ENCODE measurements at regions not wholly inside any gene's neighbourhood (a gene's known extent, or its start where the extent isn't known, plus 50 kb on each side); places are given as distances from the start of the nearest gene placed in this dataset. TPM values are rescaled to one million over a fixed set of nuclear protein-coding genes. Genes with fewer than 3 reads are reported as not detected.

GRCh38 chr11:13902523-13902922 lies 60.0 kb upstream of the SPON1 start:
- H3K27ac ChIP-seq, result no peak overlapping the region
- H3K36me3 ChIP-seq, result no peaks in the 10 kb centered on the region
- WGBS, 2 donors, result 67 to 72% methylated on average over 5 of the region's 5 CpGs
- no peaks in the 10 kb centered on the region for H3K27me3 ChIP-seq
- H3K9me3 ChIP-seq, result no peaks in the 10 kb centered on the region
- DNase-seq, result no peak
- intact Hi-C loops (cut with DNase I), result no loop called here
- H3K4me3 ChIP-seq (replicated peaks in 1 of 3), result no peak overlapping the region
- TF ChIP-seq POLR2A (IDR thresholded peaks at IDR 0.05), result no peak
- no peak for TF ChIP-seq CTCF (IDR thresholded peaks at IDR 0.05)
- no peaks in the 10 kb centered on the region for H3K4me1 ChIP-seq

GRCh38 chr11:13905137-13905781 lies 57.3 kb upstream of the SPON1 start:
- DNase-seq, result no peak
- intact Hi-C loops (cut with DNase I), result no loop called here
- Histone ChIP-seq H3K27me3 (no peaks in the 10 kb centered on the region), H3K4me1 (no peaks in the 10 kb centered on the region), H3K9me3 (no peaks in the 10 kb centered on the region), H3K36me3 (no peaks in the 10 kb centered on the region), H3K27ac (no peak overlapping the region), H3K4me3 (replicated peaks in 1 of 3) (no peak overlapping the region)
- 67 to 82% methylated on average over 3 of the region's 3 CpGs for WGBS, 2 donors
- no peak for TF ChIP-seq CTCF (IDR thresholded peaks at IDR 0.05)
- no peak for TF ChIP-seq POLR2A (IDR thresholded peaks at IDR 0.05)

- no peaks in the 10 kb centered on the region for H3K36me3 ChIP-seq
- no peaks in the 10 kb centered on the region for H3K4me1 ChIP-seq
- 84 to 93% methylated on average over 4 of the region's 4 CpGs for WGBS, 2 donors
- no peaks in the 10 kb centered on the region for H3K27me3 ChIP-seq
- intact Hi-C loops (cut with DNase I), result no loop called here
- H3K27ac ChIP-seq, result no peak overlapping the region
- no peaks in the 10 kb centered on the region for H3K9me3 ChIP-seq
- no peak for DNase-seq
- no peak for TF ChIP-seq POLR2A (IDR thresholded peaks at IDR 0.05)
- TF ChIP-seq CTCF (IDR thresholded peaks at IDR 0.05), result no peak
- H3K4me3 ChIP-seq (replicated peaks in 1 of 3), result no peak overlapping the region
These were observed 54.8 kb upstream of the SPON1 start for GRCh38 chr11:13907678-13908077.

DNA sequence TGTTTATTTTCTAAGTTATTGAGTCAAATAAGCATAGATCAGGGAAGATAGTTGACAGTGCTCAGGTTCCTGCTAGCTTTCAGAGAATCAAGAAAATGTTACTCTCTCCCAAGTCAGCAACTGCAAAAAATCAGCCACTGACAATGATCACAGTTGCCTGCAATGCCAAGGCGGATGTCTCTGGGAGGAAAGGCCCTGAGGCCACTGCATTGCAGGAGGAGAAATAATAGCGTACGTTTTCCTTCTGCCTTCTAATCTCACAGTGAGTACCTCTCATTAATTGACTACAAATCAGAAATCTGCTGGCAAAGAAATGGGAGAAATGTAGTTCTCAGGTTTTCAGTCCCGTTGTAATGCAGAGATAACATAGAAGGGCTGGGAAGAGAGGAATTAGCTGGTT lies 54.0 kb upstream of the SPON1 start:
- H3K9me3 ChIP-seq, result no peaks in the 10 kb centered on the region
- no peak for DNase-seq
- no peak overlapping the region for H3K4me3 ChIP-seq (replicated peaks in 1 of 3)
- H3K4me1 ChIP-seq, result no peaks in the 10 kb centered on the region
- WGBS, 2 donors, result 79 to 87% methylated on average over 4 of the region's 4 CpGs
- no peak for TF ChIP-seq POLR2A (IDR thresholded peaks at IDR 0.05)
- no peak for TF ChIP-seq CTCF (IDR thresholded peaks at IDR 0.05)
- H3K36me3 ChIP-seq, result no peaks in the 10 kb centered on the region
- intact Hi-C loops (cut with DNase I), result no loop called here
- no peak overlapping the region for H3K27ac ChIP-seq
- H3K27me3 ChIP-seq, result no peaks in the 10 kb centered on the region

Small RNAs in the stretch of these regions (small RNA-seq; reads per million reads assigned to genes)
- not detected for gene RNA5SP331
